HT-29 (cell line): ENCODE measurements at regions not wholly inside any gene's neighbourhood (a gene's known extent, or its start where the extent isn't known, plus 50 kb on each side); places are given as distances from the start of the nearest gene placed in this dataset.
"Not testable (repeated sequence)": the region's sequence is repeated elsewhere in the genome, so short reads cannot be mapped to it uniquely, and the experiment has no call there.

Experiments used
- DNase-seq: peaks from one replicate; pipeline ENCODE4 v3.0.0-alpha.2; 2015; ENCODE audit warnings: low spot score

- DNase-seq, result no peak
Measured at GRCh38 chr3:145387211-145387610, 773.8 kb downstream of the PLOD2 start.

GRCh38 chr3:145395421-145395820, 765.6 kb downstream of the PLOD2 start:
- no peak for DNase-seq

GRCh38 chr3:145411605-145412004, 749.4 kb downstream of the PLOD2 start:
- no peak for DNase-seq

GRCh38 chr3:145417678-145418077, 743.3 kb downstream of the PLOD2 start:
- DNase-seq, result no peak

- DNase-seq, result no peak
Measured at GRCh38 chr3:145422556-145422955, 738.4 kb downstream of the PLOD2 start.

GRCh38 chr3:145427355-145427754, 733.6 kb downstream of the PLOD2 start:
- no peak for DNase-seq

- DNase-seq, result no peak
Measured at GRCh38 chr3:145429546-145429945, 731.4 kb downstream of the PLOD2 start.

GRCh38 chr3:145448436-145448835, 712.5 kb downstream of the PLOD2 start:
- peak; percentile 32 for DNase-seq

GRCh38 chr3:145450018-145450682, 710.8 kb downstream of the PLOD2 start:
- DNase-seq, result no peak

GRCh38 chr3:145457825-145458552, 703.0 kb downstream of the PLOD2 start:
- DNase-seq, result no peak

- not testable (repeated sequence) for DNase-seq
Measured at GRCh38 chr3:145459681-145460080, 701.3 kb downstream of the PLOD2 start.

- no peak for DNase-seq
Measured at GRCh38 chr3:145471976-145472375, 689.0 kb downstream of the PLOD2 start.

GRCh38 chr3:145482735-145483134, 678.2 kb downstream of the PLOD2 start:
- DNase-seq, result not testable (repeated sequence)

- DNase-seq, result no peak
Measured at GRCh38 chr3:145483992-145484391, 677.0 kb downstream of the PLOD2 start.

GRCh38 chr3:145489011-145489410, 672.0 kb downstream of the PLOD2 start:
- no peak for DNase-seq

GRCh38 chr3:145490088-145491048, 670.6 kb downstream of the PLOD2 start:
- no peak for DNase-seq

GRCh38 chr3:145492456-145492855, 668.5 kb downstream of the PLOD2 start:
- DNase-seq, result no peak

- DNase-seq, result not testable (repeated sequence)
Measured at GRCh38 chr3:145517416-145517815, 643.6 kb downstream of the PLOD2 start.

- no peak for DNase-seq
Measured at GRCh38 chr3:145518639-145519038, 642.3 kb downstream of the PLOD2 start.

- no peak for DNase-seq
Measured at GRCh38 chr3:145519398-145520047, 641.5 kb downstream of the PLOD2 start.

GRCh38 chr3:145522179-145522578, 638.8 kb downstream of the PLOD2 start:
- DNase-seq, result no peak
